ENCODE measurements at regions not wholly inside any gene's neighbourhood (a gene's known extent, or its start where the extent isn't known, plus 50 kb on each side); places are given as distances from the start of the nearest gene placed in this dataset.

- 88% methylated on average over 11 of the region's 11 CpGs for WGBS (ENCODE audit: low lambda C conversion rate, missing lambda C conversion rate)
- Histone ChIP-seq H4K20me1 (ENCODE audit: insufficient read depth, poor library complexity, severe bottlenecking) (no peaks in the 10 kb centered on the region), H3K9me2 (replicated peaks; ENCODE audit: insufficient read depth) (no peaks in the 10 kb centered on the region), H3K36me3 (replicated peaks; ENCODE audit: insufficient read depth, low read depth) (no peaks in the 10 kb centered on the region), H3K4me3 (no peak overlapping the region), H3K27ac (no peak overlapping the region), H3K9me3 (ENCODE audit: low read depth) (no peaks in the 10 kb centered on the region), H2AFZ (no peak overlapping the region), H3K4me1 (ENCODE audit: insufficient read depth) (peaks cover 13% of the 10 kb centered on the region), H3K4me2 (no peak overlapping the region), H3K27me3 (no peaks in the 10 kb centered on the region), H3K79me2 (no peaks in the 10 kb centered on the region)
- DNase-seq (ENCODE audit: low spot score) = no peak
- TF ChIP-seq EZH2 (IDR thresholded peaks at IDR 0.05; ENCODE audit: borderline replicate concordance) (no peak), EZH2phosphoT487 (IDR thresholded peaks at IDR 0.05; ENCODE audit: low read depth, severe bottlenecking, unreplicated experiment) (no peak), CTCF (IDR thresholded peaks at IDR 0.05; ENCODE audit: poor library complexity) (no peak)
These were observed 83.2 kb upstream of the WASF3 start for GRCh38 chr13:26474286-26474685.

DNA sequence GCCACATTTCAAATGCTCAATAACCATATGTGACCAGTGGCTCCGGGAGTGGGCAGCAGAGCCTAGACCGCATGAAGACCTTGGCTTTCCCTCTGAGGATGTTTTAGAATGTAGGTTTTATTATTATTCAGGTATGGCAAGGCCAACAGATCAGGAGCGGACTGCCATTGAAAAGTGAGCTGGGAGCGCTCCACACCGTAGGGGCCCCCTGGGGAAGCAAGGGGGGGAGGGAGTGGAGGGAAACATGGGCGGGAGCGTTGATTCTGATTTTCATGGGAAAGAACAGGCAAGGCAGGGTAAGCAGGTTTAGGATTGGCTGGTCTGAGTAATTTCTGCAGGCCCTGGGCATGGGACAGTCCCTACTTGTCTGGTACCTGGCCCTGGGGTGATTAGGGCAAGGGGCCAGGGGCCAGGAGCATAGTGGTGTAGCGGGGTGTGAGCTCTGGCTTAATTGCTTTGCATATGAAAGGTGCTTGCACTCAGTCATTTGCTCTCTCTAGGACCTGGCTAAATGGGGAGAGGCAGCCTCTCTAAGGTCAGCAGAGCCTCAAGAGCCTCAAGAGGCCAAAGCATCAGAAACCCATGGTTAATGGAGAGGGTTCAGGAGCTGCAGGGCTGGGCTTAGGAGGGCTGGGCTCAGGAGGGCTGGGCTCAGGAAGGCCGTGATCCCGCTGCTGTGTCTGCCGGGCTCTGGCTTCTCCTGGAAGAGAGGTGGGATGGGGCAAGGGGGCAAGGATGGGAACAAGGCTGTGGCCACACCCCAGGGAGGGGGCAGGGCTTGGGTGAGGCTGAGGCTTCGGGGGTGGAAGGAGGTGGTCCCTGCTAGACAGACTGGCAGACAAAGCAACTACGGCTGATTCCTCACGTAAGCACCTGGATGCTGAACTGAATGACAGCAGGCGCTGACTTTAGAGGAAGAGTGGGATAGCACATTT is 82.0 kb upstream of the WASF3 start:
- Histone ChIP-seq H2AFZ (peak overlapping the region; percentile 46), H3K27me3 (no peaks in the 10 kb centered on the region), H4K20me1 (ENCODE audit: insufficient read depth, poor library complexity, severe bottlenecking) (no peaks in the 10 kb centered on the region), H3K36me3 (replicated peaks; ENCODE audit: insufficient read depth, low read depth) (no peaks in the 10 kb centered on the region), H3K9me3 (ENCODE audit: low read depth) (no peaks in the 10 kb centered on the region), H3K27ac (peak overlapping the region; percentile 13), H3K4me1 (ENCODE audit: insufficient read depth) (peaks cover 13% of the 10 kb centered on the region), H3K9me2 (replicated peaks; ENCODE audit: insufficient read depth) (no peaks in the 10 kb centered on the region), H3K79me2 (no peaks in the 10 kb centered on the region), H3K4me2 (peak overlapping the region; percentile 73), H3K4me3 (no peak overlapping the region)
- WGBS (ENCODE audit: low lambda C conversion rate, missing lambda C conversion rate) = 52% methylated on average over 12 of the region's 15 CpGs
- TF ChIP-seq EZH2 (IDR thresholded peaks at IDR 0.05; ENCODE audit: borderline replicate concordance) (no peak), CTCF (IDR thresholded peaks at IDR 0.05; ENCODE audit: poor library complexity) (no peak)
- DNase-seq (ENCODE audit: low spot score) = no peak

- Histone ChIP-seq H3K9me2 (replicated peaks; ENCODE audit: insufficient read depth) (no peaks in the 10 kb centered on the region), H3K4me2 (peak overlapping the region; percentile 73), H3K4me1 (ENCODE audit: insufficient read depth) (peaks cover 13% of the 10 kb centered on the region), H2AFZ (peak overlapping the region; percentile 46), H3K27ac (peak overlapping the region; percentile 13), H3K36me3 (replicated peaks; ENCODE audit: insufficient read depth, low read depth) (no peaks in the 10 kb centered on the region), H3K27me3 (no peaks in the 10 kb centered on the region), H3K9me3 (ENCODE audit: low read depth) (no peaks in the 10 kb centered on the region), H4K20me1 (ENCODE audit: insufficient read depth, poor library complexity, severe bottlenecking) (no peaks in the 10 kb centered on the region), H3K4me3 (no peak overlapping the region), H3K79me2 (no peaks in the 10 kb centered on the region)
- 10% methylated on average over 20 of the region's 20 CpGs for WGBS (ENCODE audit: low lambda C conversion rate, missing lambda C conversion rate)
- DNase-seq (ENCODE audit: low spot score) = peak; percentile 22
- no peak for TF ChIP-seq EZH2 (IDR thresholded peaks at IDR 0.05; ENCODE audit: borderline replicate concordance)
- TF ChIP-seq EZH2phosphoT487 (IDR thresholded peaks at IDR 0.05; ENCODE audit: low read depth, severe bottlenecking, unreplicated experiment) = no peak
- TF ChIP-seq CTCF (IDR thresholded peaks at IDR 0.05; ENCODE audit: poor library complexity) = no peak
These were observed 81.2 kb upstream of the WASF3 start for GRCh38 chr13:26476111-26476781.
